ENCODE measurements at regions not wholly inside any gene's neighbourhood (a gene's known extent, or its start where the extent isn't known, plus 50 kb on each side); places are given as distances from the start of the nearest gene placed in this dataset.
"Not testable (repeated sequence)": the region's sequence is repeated elsewhere in the genome, so short reads cannot be mapped to it uniquely, and the experiment has no call there.

- H4K91ac ChIP-seq (ENCODE audit: low read depth, low read length, poor library complexity): no peak overlapping the region
- H3K18ac ChIP-seq (ENCODE audit: low read length): no peak overlapping the region
- H3K4me1 ChIP-seq (ENCODE audit: control insufficient read depth in 2 of 2, insufficient read depth in 1 of 2, low read depth in 1 of 2, low read length in 2 of 2): peaks cover 0 to 12% of the 10 kb centered on the region in 2 donors
- no peak overlapping the region for H2BK120ac ChIP-seq (ENCODE audit: low read depth, low read length)
- H2BK5ac ChIP-seq (ENCODE audit: low read length): no peak overlapping the region
- H3K4ac ChIP-seq (ENCODE audit: low read length): no peak overlapping the region
- no peak overlapping the region for H3K23ac ChIP-seq (ENCODE audit: low read depth, low read length, poor library complexity)
- no peak overlapping the region for H3K4me2 ChIP-seq (ENCODE audit: insufficient read depth, low read length, poor library complexity, severe bottlenecking)
- no CpG with 5 or more reads among the region's 2 CpGs for WGBS, 2 donors (ENCODE audit: extremely low coverage in 2 of 2, insufficient read length in 2 of 2, insufficient replicate concordance in 1 of 2)
- no peak overlapping the region for H2AK5ac ChIP-seq (ENCODE audit: low read depth, low read length)
- no peak overlapping the region for H2BK12ac ChIP-seq (ENCODE audit: low read length)
- no peak overlapping the region for H2BK15ac ChIP-seq (ENCODE audit: low read length)
- H3K27ac ChIP-seq (replicated peaks; ENCODE audit: low read length): no peak overlapping the region
- H3K14ac ChIP-seq (ENCODE audit: low read length): no peak overlapping the region
- H2AFZ ChIP-seq (ENCODE audit: low read length): no peak overlapping the region
- H3K27me3 ChIP-seq (ENCODE audit: control insufficient read depth in 3 of 3, insufficient read depth in 3 of 3, low read depth in 1 of 3, low read length in 3 of 3): no peaks in the 10 kb centered on the region
- no peak overlapping the region for H3K4me3 ChIP-seq (ENCODE audit: low read length in 2 of 2)
- H3K36me3 ChIP-seq (replicated peaks in 1 of 2; ENCODE audit: control insufficient read depth in 2 of 2, insufficient read depth in 2 of 2, low read length in 2 of 2): no peaks in the 10 kb centered on the region
- no peak for DNase-seq (ENCODE audit: low spot score)
- no peaks in the 10 kb centered on the region for H3K79me1 ChIP-seq (ENCODE audit: low read depth, low read length)
- H3K9ac ChIP-seq (ENCODE audit: low read depth, low read length, poor library complexity): no peak overlapping the region
- no peaks in the 10 kb centered on the region for H3K9me3 ChIP-seq (replicated peaks in 1 of 2; ENCODE audit: control insufficient read depth in 2 of 2, insufficient read depth in 1 of 2, low read depth in 1 of 2, low read length in 2 of 2)
- H4K8ac ChIP-seq (ENCODE audit: low read depth, low read length): no peak overlapping the region
Observed at GRCh38 chr19:28297036-28297435, 915.9 kb downstream of the UQCRFS1 start.

- no peaks in the 10 kb centered on the region for H3K79me1 ChIP-seq (ENCODE audit: low read depth, low read length)
- H4K91ac ChIP-seq (ENCODE audit: low read depth, low read length, poor library complexity): no peak overlapping the region
- H3K4ac ChIP-seq (ENCODE audit: low read length): no peak overlapping the region
- no peaks in the 10 kb centered on the region for H3K36me3 ChIP-seq (replicated peaks in 1 of 2; ENCODE audit: control insufficient read depth in 2 of 2, insufficient read depth in 2 of 2, low read length in 2 of 2)
- no peak overlapping the region for H3K18ac ChIP-seq (ENCODE audit: low read length)
- H2AFZ ChIP-seq (ENCODE audit: low read length): no peak overlapping the region
- H2BK12ac ChIP-seq (ENCODE audit: low read length): no peak overlapping the region
- no peak overlapping the region for H3K14ac ChIP-seq (ENCODE audit: low read length)
- H2BK15ac ChIP-seq (ENCODE audit: low read length): no peak overlapping the region
- H3K9ac ChIP-seq (ENCODE audit: low read depth, low read length, poor library complexity): no peak overlapping the region
- H3K4me3 ChIP-seq (ENCODE audit: low read length in 2 of 2): no peak overlapping the region
- no peak overlapping the region for H2BK5ac ChIP-seq (ENCODE audit: low read length)
- no peak overlapping the region for H3K27ac ChIP-seq (replicated peaks; ENCODE audit: low read length)
- H3K23ac ChIP-seq (ENCODE audit: low read depth, low read length, poor library complexity): no peak overlapping the region
- no peaks in the 10 kb centered on the region for H3K27me3 ChIP-seq (ENCODE audit: control insufficient read depth in 3 of 3, insufficient read depth in 3 of 3, low read depth in 1 of 3, low read length in 3 of 3)
- no peak overlapping the region for H2AK5ac ChIP-seq (ENCODE audit: low read depth, low read length)
- no CpG with 5 or more reads among the region's 4 CpGs for WGBS, 2 donors (ENCODE audit: extremely low coverage in 2 of 2, insufficient read length in 2 of 2, insufficient replicate concordance in 1 of 2)
- no peak overlapping the region for H2BK120ac ChIP-seq (ENCODE audit: low read depth, low read length)
- no peak overlapping the region for H4K8ac ChIP-seq (ENCODE audit: low read depth, low read length)
- H3K4me1 ChIP-seq (ENCODE audit: control insufficient read depth in 2 of 2, insufficient read depth in 1 of 2, low read depth in 1 of 2, low read length in 2 of 2): peaks cover 0 to 17% of the 10 kb centered on the region in 2 donors
- DNase-seq (ENCODE audit: low spot score): no peak
- no peak overlapping the region for H3K4me2 ChIP-seq (ENCODE audit: insufficient read depth, low read length, poor library complexity, severe bottlenecking)
- no peaks in the 10 kb centered on the region for H3K9me3 ChIP-seq (replicated peaks in 1 of 2; ENCODE audit: control insufficient read depth in 2 of 2, insufficient read depth in 1 of 2, low read depth in 1 of 2, low read length in 2 of 2)
Observed at GRCh38 chr19:28296506-28296905, 916.4 kb downstream of the UQCRFS1 start.

- H3K9ac ChIP-seq (ENCODE audit: low read depth, low read length, poor library complexity); H3K4ac ChIP-seq (ENCODE audit: low read length); H2BK15ac ChIP-seq (ENCODE audit: low read length); H3K36me3 ChIP-seq (replicated peaks in 1 of 2; ENCODE audit: control insufficient read depth in 2 of 2, insufficient read depth in 2 of 2, low read length in 2 of 2); H3K4me2 ChIP-seq (ENCODE audit: insufficient read depth, low read length, poor library complexity, severe bottlenecking); H4K8ac ChIP-seq (ENCODE audit: low read depth, low read length); H2BK5ac ChIP-seq (ENCODE audit: low read length); H2AFZ ChIP-seq (ENCODE audit: low read length); H2AK5ac ChIP-seq (ENCODE audit: low read depth, low read length); H3K14ac ChIP-seq (ENCODE audit: low read length); DNase-seq (ENCODE audit: low spot score); H3K9me3 ChIP-seq (replicated peaks in 1 of 2; ENCODE audit: control insufficient read depth in 2 of 2, insufficient read depth in 1 of 2, low read depth in 1 of 2, low read length in 2 of 2); H3K18ac ChIP-seq (ENCODE audit: low read length); H3K27me3 ChIP-seq (ENCODE audit: control insufficient read depth in 3 of 3, insufficient read depth in 3 of 3, low read depth in 1 of 3, low read length in 3 of 3); H3K23ac ChIP-seq (ENCODE audit: low read depth, low read length, poor library complexity); H2BK12ac ChIP-seq (ENCODE audit: low read length); H3K79me1 ChIP-seq (ENCODE audit: low read depth, low read length); H2BK120ac ChIP-seq (ENCODE audit: low read depth, low read length); H4K91ac ChIP-seq (ENCODE audit: low read depth, low read length, poor library complexity); H3K4me3 ChIP-seq (ENCODE audit: low read length in 2 of 2); H3K27ac ChIP-seq (replicated peaks; ENCODE audit: low read length): not testable (repeated sequence)
- no CpG with 5 or more reads among the region's 1 CpG for WGBS, 2 donors (ENCODE audit: extremely low coverage in 2 of 2, insufficient read length in 2 of 2, insufficient replicate concordance in 1 of 2)
- H3K4me1 ChIP-seq (ENCODE audit: control insufficient read depth in 2 of 2, insufficient read depth in 1 of 2, low read depth in 1 of 2, low read length in 2 of 2): peaks cover 0 to 22% of the 10 kb centered on the region in 2 donors
Observed at GRCh38 chr19:28294975-28295374, 918.0 kb downstream of the UQCRFS1 start.

- DNase-seq (ENCODE audit: low spot score): no peak
- Histone ChIP-seq H3K36me3 (replicated peaks in 1 of 2; ENCODE audit: control insufficient read depth in 2 of 2, insufficient read depth in 2 of 2, low read length in 2 of 2) (no peaks in the 10 kb centered on the region), H2AFZ (ENCODE audit: low read length) (no peak overlapping the region), H2AK5ac (ENCODE audit: low read depth, low read length) (no peak overlapping the region), H4K8ac (ENCODE audit: low read depth, low read length) (no peak overlapping the region), H3K14ac (ENCODE audit: low read length) (no peak overlapping the region), H3K79me1 (ENCODE audit: low read depth, low read length) (no peaks in the 10 kb centered on the region), H3K18ac (ENCODE audit: low read length) (peak overlapping the region; percentile 78), H3K9ac (ENCODE audit: low read depth, low read length, poor library complexity) (no peak overlapping the region), H3K4me1 (ENCODE audit: control insufficient read depth in 2 of 2, insufficient read depth in 1 of 2, low read depth in 1 of 2, low read length in 2 of 2) (peaks cover 0 to 25% of the 10 kb centered on the region in 2 donors), H3K4me2 (ENCODE audit: insufficient read depth, low read length, poor library complexity, severe bottlenecking) (no peak overlapping the region), H2BK12ac (ENCODE audit: low read length) (no peak overlapping the region), H3K9me3 (replicated peaks in 1 of 2; ENCODE audit: control insufficient read depth in 2 of 2, insufficient read depth in 1 of 2, low read depth in 1 of 2, low read length in 2 of 2) (no peaks in the 10 kb centered on the region), H2BK15ac (ENCODE audit: low read length) (no peak overlapping the region), H2BK120ac (ENCODE audit: low read depth, low read length) (no peak overlapping the region), H3K23ac (ENCODE audit: low read depth, low read length, poor library complexity) (no peak overlapping the region), H4K91ac (ENCODE audit: low read depth, low read length, poor library complexity) (peak overlapping the region; percentile 0), H3K27me3 (ENCODE audit: control insufficient read depth in 3 of 3, insufficient read depth in 3 of 3, low read depth in 1 of 3, low read length in 3 of 3) (no peaks in the 10 kb centered on the region), H3K4me3 (ENCODE audit: low read length in 2 of 2) (no peak overlapping the region), H2BK5ac (ENCODE audit: low read length) (no peak overlapping the region), H3K4ac (ENCODE audit: low read length) (no peak overlapping the region), H3K27ac (replicated peaks; ENCODE audit: low read length) (no peak overlapping the region)
- WGBS, 2 donors (ENCODE audit: extremely low coverage in 2 of 2, insufficient read length in 2 of 2, insufficient replicate concordance in 1 of 2): no CpG with 5 or more reads among the region's 6 CpGs
Observed at GRCh38 chr19:28294395-28294794, 918.6 kb downstream of the UQCRFS1 start.

Data from neuronal stem cell (in vitro differentiated cells).